ENCODE measurements at regions not wholly inside any gene's neighbourhood (a gene's known extent, or its start where the extent isn't known, plus 50 kb on each side); places are given as distances from the start of the nearest gene placed in this dataset.

GRCh38 chr13:71306821-71307220 lies 560.2 kb downstream of the DACH1 start:
- peaks cover 26% of the 10 kb centered on the region for H3K4me1 Mint-ChIP-seq (ENCODE audit: low read depth)
- no peak for DNase-seq (ENCODE audit: low spot score, unreplicated experiment)
- no peaks in the 10 kb centered on the region for H3K9me3 Mint-ChIP-seq (ENCODE audit: low read depth)
- H3K27ac Mint-ChIP-seq: no peak overlapping the region
- H3K27me3 Mint-ChIP-seq: no peaks in the 10 kb centered on the region
- no peak overlapping the region for H3K4me3 Mint-ChIP-seq (ENCODE audit: low read depth)
- H3K36me3 Mint-ChIP-seq (ENCODE audit: insufficient read depth): no peaks in the 10 kb centered on the region
- no peak for TF ChIP-seq CTCF (IDR thresholded peaks at IDR 0.05; ENCODE audit: unreplicated experiment)

DNA sequence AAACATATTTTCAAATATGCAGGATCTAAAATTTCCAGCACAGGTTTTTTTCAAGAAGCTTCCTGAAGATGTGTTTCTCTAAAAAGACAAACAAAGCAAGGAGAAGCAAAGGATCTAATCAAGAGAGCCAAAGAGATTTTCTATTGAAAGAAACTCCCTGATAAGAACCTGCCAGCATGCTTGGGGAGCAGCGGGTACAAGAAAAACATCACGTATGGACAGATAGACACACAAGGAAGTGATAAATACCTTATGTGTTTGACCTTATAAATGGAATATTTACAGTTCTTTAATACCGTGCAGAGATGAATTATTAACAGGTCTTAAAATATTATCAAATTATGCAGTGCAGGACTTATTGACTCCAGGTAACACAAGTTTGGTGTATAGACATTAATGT lies 562.1 kb downstream of the DACH1 start:
- no peak for DNase-seq (ENCODE audit: low spot score, unreplicated experiment)
- Mint-ChIP-seq H3K36me3 (ENCODE audit: insufficient read depth) (no peaks in the 10 kb centered on the region), H3K27ac (no peak overlapping the region), H3K27me3 (no peaks in the 10 kb centered on the region), H3K4me3 (ENCODE audit: low read depth) (no peak overlapping the region), H3K4me1 (ENCODE audit: low read depth) (peaks cover 26% of the 10 kb centered on the region), H3K9me3 (ENCODE audit: low read depth) (no peaks in the 10 kb centered on the region)
- TF ChIP-seq CTCF (IDR thresholded peaks at IDR 0.05; ENCODE audit: unreplicated experiment): no peak

GRCh38 chr13:71303144-71303543 lies 563.9 kb downstream of the DACH1 start:
- H3K4me3 Mint-ChIP-seq (ENCODE audit: low read depth): no peak overlapping the region

DNA sequence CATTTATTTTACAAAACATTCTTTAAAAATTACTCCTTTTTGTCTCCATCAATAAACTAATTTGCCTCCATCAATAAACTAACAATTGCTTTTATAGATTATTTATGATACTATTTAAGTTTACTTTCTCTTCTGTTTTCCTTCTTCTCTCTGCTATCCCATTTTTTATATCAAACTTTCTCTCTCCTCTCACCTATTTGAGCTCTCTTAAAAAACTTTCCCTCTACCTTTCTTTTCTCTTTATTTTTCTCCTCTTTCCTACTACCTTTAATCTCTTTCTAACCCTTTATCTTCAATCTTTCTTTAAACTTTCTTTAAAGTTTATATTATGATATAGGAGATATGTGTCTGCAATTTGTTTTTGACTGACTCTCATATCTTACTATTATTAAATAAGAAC lies 566.4 kb downstream of the DACH1 start:
- peaks cover 17% of the 10 kb centered on the region for H3K4me1 Mint-ChIP-seq (ENCODE audit: low read depth)
- no peak overlapping the region for H3K4me3 Mint-ChIP-seq (ENCODE audit: low read depth)
- TF ChIP-seq CTCF (IDR thresholded peaks at IDR 0.05; ENCODE audit: unreplicated experiment): no peak
- no peaks in the 10 kb centered on the region for H3K36me3 Mint-ChIP-seq (ENCODE audit: insufficient read depth)
- H3K9me3 Mint-ChIP-seq (ENCODE audit: low read depth): peaks cover 7% of the 10 kb centered on the region
- H3K27ac Mint-ChIP-seq: no peak overlapping the region
- DNase-seq (ENCODE audit: low spot score, unreplicated experiment): no peak
- no peaks in the 10 kb centered on the region for H3K27me3 Mint-ChIP-seq

More at GRCh38 chr13:71303144-71303543, 563.9 kb downstream of the DACH1 start:
- Mint-ChIP-seq H3K36me3 (ENCODE audit: insufficient read depth) (no peaks in the 10 kb centered on the region), H3K27me3 (no peaks in the 10 kb centered on the region), H3K27ac (no peak overlapping the region), H3K4me1 (ENCODE audit: low read depth) (peaks cover 28% of the 10 kb centered on the region), H3K9me3 (ENCODE audit: low read depth) (peaks cover 7% of the 10 kb centered on the region)
- no peak for DNase-seq (ENCODE audit: low spot score, unreplicated experiment)
- TF ChIP-seq CTCF (IDR thresholded peaks at IDR 0.05; ENCODE audit: unreplicated experiment): peak; percentile 26

- Mint-ChIP-seq H3K4me3 (ENCODE audit: low read depth) (no peak overlapping the region), H3K27ac (no peak overlapping the region), H3K27me3 (no peaks in the 10 kb centered on the region), H3K9me3 (ENCODE audit: low read depth) (no peaks in the 10 kb centered on the region), H3K4me1 (ENCODE audit: low read depth) (no peaks in the 10 kb centered on the region), H3K36me3 (ENCODE audit: insufficient read depth) (no peaks in the 10 kb centered on the region)
- TF ChIP-seq CTCF (IDR thresholded peaks at IDR 0.05; ENCODE audit: unreplicated experiment): no peak
- DNase-seq (ENCODE audit: low spot score, unreplicated experiment): no peak
Observed at GRCh38 chr13:71291842-71292146, 575.2 kb downstream of the DACH1 start.

All from progenitor cell of endocrine pancreas (in vitro differentiated cells).